Liver (tissue), 3 donors: ENCODE measurements at regions not wholly inside any gene's neighbourhood (a gene's known extent, or its start where the extent isn't known, plus 50 kb on each side); places are given as distances from the start of the nearest gene placed in this dataset.

Experiments used
- ATF3 ChIP-seq: IDR thresholded peaks from 2 replicates; pipeline ENCODE4 v1.6.1; 2016; ENCODE audit warnings: antibody characterized with exemption
- CTCF ChIP-seq: fragments of 150-350 bp; IDR thresholded peaks from 2 replicates; pipeline ENCODE4 v1.5.1; 2017; ENCODE audit warnings: improper control_type of control experiment, low read depth, low read length; ENCODE audit not compliant: missing input control
- JUND ChIP-seq, 2 donors: IDR thresholded peaks; 2 replicates each; pipeline ENCODE4 v1.6.1; 2016; ENCODE audit warnings: antibody characterized with exemption in 2 of 2
- RAD21 ChIP-seq, 2 donors: IDR thresholded peaks; 2 replicates each; pipeline ENCODE4 v1.6.1; 2016; ENCODE audit warnings: antibody characterized with exemption in 2 of 2, mild to moderate bottlenecking in 2 of 2
- REST ChIP-seq: IDR thresholded peaks from 2 replicates; pipeline ENCODE4 v1.6.1; 2016; ENCODE audit warnings: antibody characterized with exemption, mild to moderate bottlenecking
- RXRA ChIP-seq, 2 donors: IDR thresholded peaks; 2 replicates each; pipeline ENCODE4 v1.6.1; 2017 to 2018; ENCODE audit warnings: antibody characterized with exemption in 2 of 2, mild to moderate bottlenecking in 1 of 2
- TAF1 ChIP-seq: conservative IDR thresholded peaks from 2 replicates; pipeline ENCODE4 v1.6.1; 2016; ENCODE audit warnings: antibody characterized with exemption, mild to moderate bottlenecking
- donor health status: healthy.
- donor health status: healthy.

- TF ChIP-seq RXRA (IDR thresholded peaks at IDR 0.05), result no peak
- TF ChIP-seq CTCF, result no peak
- no peak for TF ChIP-seq RAD21 (IDR thresholded peaks at IDR 0.05)
- no peak for TF ChIP-seq JUND (IDR thresholded peaks at IDR 0.05)
- TF ChIP-seq ATF3, result no peak
- TF ChIP-seq REST, result no peak
- no peak for TF ChIP-seq TAF1
Observed at GRCh38 chr13:106063591-106064313, 471.7 kb downstream of the EFNB2 start.
